Thyroid gland (tissue), 4 donors: ENCODE measurements at regions not wholly inside any gene's neighbourhood (a gene's known extent, or its start where the extent isn't known, plus 50 kb on each side); places are given as distances from the start of the nearest gene placed in this dataset.

Source experiments
- POLR2A ChIP-seq, 2 donors: fragments of 450-650 bp; IDR thresholded peaks; one replicate each; pipeline ENCODE4 v1.6.1; 2017; ENCODE audit warnings: antibody characterized with exemption in 2 of 2, mild to moderate bottlenecking in 2 of 2, moderate library complexity in 1 of 2
- TF ChIP-seq, protein P1 (sequence below), 6 experiments: fragments of 200-600 bp in 3 of 6; fragments of 450-650 bp in 3 of 6; sonication (generic) in 3 of 6; IDR thresholded peaks; one replicate each; pipeline ENCODE4 v1.5.1; 2016 to 2019; ENCODE audit warnings: antibody characterized with exemption in 6 of 6, mild to moderate bottlenecking in 2 of 6, inconsistent platforms in 1 of 6, moderate library complexity in 1 of 6

DNA sequence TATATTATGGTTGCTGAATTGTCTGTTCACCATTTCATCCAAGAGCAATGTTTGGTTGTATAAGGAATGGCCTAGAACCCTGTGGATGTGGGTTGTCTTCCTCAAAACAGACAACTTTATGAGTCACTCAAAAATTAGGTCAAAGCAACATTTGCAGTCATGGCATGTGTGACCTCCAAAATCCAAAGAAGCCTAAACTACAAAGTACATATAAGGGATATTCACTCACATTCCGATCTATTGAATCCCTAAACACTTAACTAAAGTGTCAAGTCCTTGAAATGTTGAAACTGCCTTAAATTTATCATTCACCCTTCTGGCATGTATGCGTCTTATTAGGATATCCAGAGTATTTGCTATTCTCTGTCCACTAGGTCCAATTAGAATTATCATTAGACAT lies 491.5 kb downstream of the NUF2 start:
- TF ChIP-seq POLR2A (IDR thresholded peaks at IDR 0.05): no peak
- TF ChIP-seq, protein P1, sequence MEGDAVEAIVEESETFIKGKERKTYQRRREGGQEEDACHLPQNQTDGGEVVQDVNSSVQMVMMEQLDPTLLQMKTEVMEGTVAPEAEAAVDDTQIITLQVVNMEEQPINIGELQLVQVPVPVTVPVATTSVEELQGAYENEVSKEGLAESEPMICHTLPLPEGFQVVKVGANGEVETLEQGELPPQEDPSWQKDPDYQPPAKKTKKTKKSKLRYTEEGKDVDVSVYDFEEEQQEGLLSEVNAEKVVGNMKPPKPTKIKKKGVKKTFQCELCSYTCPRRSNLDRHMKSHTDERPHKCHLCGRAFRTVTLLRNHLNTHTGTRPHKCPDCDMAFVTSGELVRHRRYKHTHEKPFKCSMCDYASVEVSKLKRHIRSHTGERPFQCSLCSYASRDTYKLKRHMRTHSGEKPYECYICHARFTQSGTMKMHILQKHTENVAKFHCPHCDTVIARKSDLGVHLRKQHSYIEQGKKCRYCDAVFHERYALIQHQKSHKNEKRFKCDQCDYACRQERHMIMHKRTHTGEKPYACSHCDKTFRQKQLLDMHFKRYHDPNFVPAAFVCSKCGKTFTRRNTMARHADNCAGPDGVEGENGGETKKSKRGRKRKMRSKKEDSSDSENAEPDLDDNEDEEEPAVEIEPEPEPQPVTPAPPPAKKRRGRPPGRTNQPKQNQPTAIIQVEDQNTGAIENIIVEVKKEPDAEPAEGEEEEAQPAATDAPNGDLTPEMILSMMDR (IDR thresholded peaks at IDR 0.05): no peak
